Caco-2 (cell line): ENCODE measurements at regions not wholly inside any gene's neighbourhood (a gene's known extent, or its start where the extent isn't known, plus 50 kb on each side); places are given as distances from the start of the nearest gene placed in this dataset.

ENCODE experiments used
- BruUV-seq: library from RNA; stranded (reverse); fragments of 400-500 nt; replicated peaks from 2 replicates; lab custom pipeline; 2021; lab: Mats Ljungman, UMichigan
- CTCF ChIA-PET: fragments of 300-600 bp; sonication (Branson Sonifier 250); formaldehyde crosslinking; loops from one replicate; lab custom pipeline; 2022; ENCODE audit warnings: antibody characterized with exemption; lab: Charles Lee
- POLR2A ChIA-PET: fragments of 300-600 bp; sonication (Branson Sonifier 250); formaldehyde crosslinking; loops from one replicate; lab custom pipeline; 2022; ENCODE audit warnings: antibody characterized with exemption; lab: Charles Lee
- DNase-seq, 2 experiments: peaks; one replicate each; pipeline versions ENCODE4 v3.0.0 to v3.0.0-alpha.2; 2020 to 2022
- H3K27me3 ChIP-seq: replicated peaks from 2 replicates; pipeline ENCODE4 v1.6.0; 2011; ENCODE audit warnings: low read length; ENCODE audit not compliant: control insufficient read depth, insufficient read depth
- H3K36me3 ChIP-seq: 2 replicates; pipeline ENCODE4 v1.5.1; 2011; ENCODE audit warnings: low read length; ENCODE audit not compliant: control insufficient read depth, insufficient read depth
- H3K4me1 ChIP-seq: fragments of 250-450 bp; sonication (Bioruptor Pico); 2 replicates; pipeline ENCODE4 v1.5.1; 2020; ENCODE audit warnings: mild to moderate bottlenecking
- H3K4me3 ChIP-seq: 2 replicates; pipeline ENCODE4 v1.5.1; 2011; ENCODE audit warnings: low read depth, mild to moderate bottlenecking, control low read depth, low read length
- H3K9me3 ChIP-seq: fragments of 250-450 bp; sonication (Bioruptor Pico); 2 replicates; pipeline ENCODE4 v1.5.1; 2020; ENCODE audit warnings: mild to moderate bottlenecking, moderate library complexity
- H3K27ac Mint-ChIP-seq: one replicate; pipeline ENCODE4 v1.8.0; 2022; ENCODE audit warnings: mixed read lengths; ENCODE audit not compliant: unreplicated experiment
- H3K27me3 Mint-ChIP-seq: one replicate; pipeline ENCODE4 v1.8.0; 2022; ENCODE audit warnings: mixed read lengths; ENCODE audit not compliant: insufficient read depth, unreplicated experiment
- H3K36me3 Mint-ChIP-seq: one replicate; pipeline ENCODE4 v1.8.0; 2022; ENCODE audit warnings: mild to moderate bottlenecking, mixed read lengths; ENCODE audit not compliant: insufficient read depth, unreplicated experiment
- H3K4me1 Mint-ChIP-seq: one replicate; pipeline ENCODE4 v1.8.0; 2022; ENCODE audit warnings: low read depth, mixed read lengths; ENCODE audit not compliant: unreplicated experiment
- H3K4me3 Mint-ChIP-seq: one replicate; pipeline ENCODE4 v1.8.0; 2022; ENCODE audit warnings: mild to moderate bottlenecking, moderate library complexity, mixed read lengths; ENCODE audit not compliant: unreplicated experiment
- H3K9me3 Mint-ChIP-seq: one replicate; pipeline ENCODE4 v1.8.0; 2022; ENCODE audit warnings: mixed read lengths; ENCODE audit not compliant: unreplicated experiment
- CTCF ChIP-seq, 2 experiments: fragments of 200-600 bp in 1 of 2; IDR thresholded peaks; 1 replicate in 1 of 2; 2 replicates in 1 of 2; pipeline versions ENCODE4 v1.5.1 to v1.8.0; 2011 to 2022; ENCODE audit warnings: antibody characterized with exemption in 1 of 2, control low read depth in 1 of 2, inconsistent platforms in 1 of 2, low read depth in 1 of 2, low read length in 1 of 2, mild to moderate bottlenecking in 1 of 2, moderate library complexity in 1 of 2; ENCODE audit not compliant: insufficient read depth in 1 of 2, severe bottlenecking in 1 of 2, unreplicated experiment in 1 of 2
- intact Hi-C: fragments of 100-400 bp; cut with micrococcal nuclease; formaldehyde crosslinking; loops from one replicate; pipeline ENCODE4 v1.10.0; 2022; ENCODE audit not compliant: unreplicated experiment

GRCh38 chr22:23403152-23403719 is 176.9 kb downstream of the IGLL1 start:
- CTCF ChIA-PET = interaction anchor here (0.7 to 1.2 kb wide), 4 partner anchors 31 to 607 kb away, joined by 3 read pairs; no protein-coding TSS in a partner anchor
- Histone ChIP-seq H3K36me3 (no peaks in the 10 kb centered on the region), H3K9me3 (no peaks in the 10 kb centered on the region), H3K27me3 (no peaks in the 10 kb centered on the region), H3K4me1 (peaks cover 5% of the 10 kb centered on the region), H3K4me3 (peak overlapping the region; percentile 24)
- Mint-ChIP-seq H3K27ac (no peak overlapping the region), H3K27me3 (no peaks in the 10 kb centered on the region), H3K4me3 (peak overlapping the region; percentile 45), H3K36me3 (no peaks in the 10 kb centered on the region), H3K9me3 (no peaks in the 10 kb centered on the region), H3K4me1 (no peaks in the 10 kb centered on the region)
- intact Hi-C loops = loop anchor here (5.0 kb wide), 1 partner anchor 189 kb away; no protein-coding TSS in a partner anchor
- BruUV-seq = no TSS peak
- no peak for TF ChIP-seq CTCF (IDR thresholded peaks at IDR 0.05; ENCODE audit: insufficient read depth in 1 of 2, low read depth in 1 of 2, low read length in 1 of 2, severe bottlenecking in 1 of 2, unreplicated experiment in 1 of 2)
- peak in 1 of 2 experiments; percentile 27 for DNase-seq
- POLR2A ChIA-PET = no interaction called here

GRCh38 chr22:23402275-23403151 is 177.6 kb downstream of the IGLL1 start:
- intact Hi-C loops = loop anchor here (1.0 to 5.0 kb wide), 2 partner anchors 134 to 190 kb away; no protein-coding TSS in a partner anchor
- H3K27ac Mint-ChIP-seq = no peak overlapping the region
- Histone ChIP-seq H3K4me1 (peaks cover 5% of the 10 kb centered on the region), H3K4me3 (peak overlapping the region; percentile 51), H3K27me3 (no peaks in the 10 kb centered on the region), H3K36me3 (no peaks in the 10 kb centered on the region), H3K9me3 (no peaks in the 10 kb centered on the region)
- no peaks in the 10 kb centered on the region for H3K27me3 Mint-ChIP-seq
- no peaks in the 10 kb centered on the region for H3K36me3 Mint-ChIP-seq
- peak; percentile 84 to 86 for TF ChIP-seq CTCF (IDR thresholded peaks at IDR 0.05; ENCODE audit: insufficient read depth in 1 of 2, low read depth in 1 of 2, low read length in 1 of 2, severe bottlenecking in 1 of 2, unreplicated experiment in 1 of 2)
- ChIA-PET CTCF (interaction anchor here (0.6 to 1.2 kb wide), 4 partner anchors 32 to 246 kb away, joined by 3 read pairs; no protein-coding TSS in a partner anchor), POLR2A (no interaction called here)
- H3K9me3 Mint-ChIP-seq = no peaks in the 10 kb centered on the region
- H3K4me3 Mint-ChIP-seq = peak overlapping the region; percentile 70
- H3K4me1 Mint-ChIP-seq = no peaks in the 10 kb centered on the region
- peak; percentile 89 to 93 for DNase-seq
- no TSS peak for BruUV-seq

- Mint-ChIP-seq H3K9me3 (no peaks in the 10 kb centered on the region), H3K4me1 (no peaks in the 10 kb centered on the region), H3K27me3 (no peaks in the 10 kb centered on the region), H3K36me3 (no peaks in the 10 kb centered on the region), H3K4me3 (peak overlapping the region; percentile 70), H3K27ac (no peak overlapping the region)
- ChIA-PET CTCF (no interaction called here), POLR2A (no interaction called here)
- DNase-seq = peak; percentile 23 to 42
- Histone ChIP-seq H3K4me1 (peaks cover 5% of the 10 kb centered on the region), H3K4me3 (peak overlapping the region; percentile 51), H3K36me3 (no peaks in the 10 kb centered on the region), H3K27me3 (no peaks in the 10 kb centered on the region), H3K9me3 (no peaks in the 10 kb centered on the region)
- intact Hi-C loops = loop anchor here (1.0 to 5.0 kb wide), 2 partner anchors 134 to 190 kb away; no protein-coding TSS in a partner anchor
- BruUV-seq = no TSS peak
- no peak for TF ChIP-seq CTCF (IDR thresholded peaks at IDR 0.05; ENCODE audit: insufficient read depth in 1 of 2, low read depth in 1 of 2, low read length in 1 of 2, severe bottlenecking in 1 of 2, unreplicated experiment in 1 of 2)
These were observed 178.2 kb downstream of the IGLL1 start for GRCh38 chr22:23401910-23402274.
